H1 (cell line): ENCODE measurements at regions not wholly inside any gene's neighbourhood (a gene's known extent, or its start where the extent isn't known, plus 50 kb on each side); places are given as distances from the start of the nearest gene placed in this dataset.

Experiments
- CTCF ChIA-PET: fragments of 300-600 bp; sonication (Branson Sonifier 250); formaldehyde crosslinking; loops from one replicate; lab custom pipeline; 2021; ENCODE audit not compliant: partially characterized antibody; lab: Charles Lee
- POLR2A ChIA-PET: fragments of 300-600 bp; sonication (Branson Sonifier 250); formaldehyde crosslinking; loops from one replicate; lab custom pipeline; 2021; ENCODE audit warnings: inconsistent platforms; ENCODE audit not compliant: partially characterized antibody; lab: Charles Lee
- DNase-seq, 2 experiments: peaks; one replicate each; pipeline versions ENCODE4 v3.0.0 to v3.0.0-alpha.2; 2010 to 2022; ENCODE audit warnings: low spot score in 2 of 2, low read depth in 1 of 2, mixed read lengths in 1 of 2
- FAIRE-seq: peaks from 2 replicates; lab custom pipeline; 2011; peaks lifted over from hg19 to GRCh38; lab: Jason Lieb, UNC
- H2AFZ ChIP-seq: 2 replicates; pipeline ENCODE4 v1.8.1; 2012; ENCODE audit warnings: low read length, inconsistent platforms
- H2AK5ac ChIP-seq: 2 replicates; pipeline ENCODE4 v1.6.1; 2013; ENCODE audit warnings: low read depth, low read length
- H2BK120ac ChIP-seq: replicated peaks from 2 replicates; pipeline ENCODE3; 2013; ENCODE audit warnings: low read depth, low read length, inconsistent platforms
- H2BK12ac ChIP-seq: 2 replicates; pipeline ENCODE4 v1.6.1; 2013; ENCODE audit warnings: low read depth, low read length
- H2BK15ac ChIP-seq: 2 replicates; pipeline ENCODE4 v1.6.1; 2013; ENCODE audit warnings: low read length
- H2BK20ac ChIP-seq: 2 replicates; pipeline ENCODE4 v1.6.1; 2013; ENCODE audit warnings: low read length
- H2BK5ac ChIP-seq: 2 replicates; pipeline ENCODE4 v1.6.1; 2013; ENCODE audit warnings: low read depth, low read length
- H3K14ac ChIP-seq: 2 replicates; pipeline ENCODE4 v1.6.1; 2013; ENCODE audit warnings: inconsistent platforms; ENCODE audit not compliant: insufficient read length
- H3K18ac ChIP-seq: 2 replicates; pipeline ENCODE4 v1.6.1; 2013; ENCODE audit warnings: low read length; ENCODE audit errors: extremely low read depth
- H3K23ac ChIP-seq: 2 replicates; pipeline ENCODE4 v1.6.1; 2013; ENCODE audit warnings: inconsistent platforms; ENCODE audit not compliant: insufficient read length
- H3K23me2 ChIP-seq: 2 replicates; pipeline ENCODE4 v1.6.1; 2013; ENCODE audit warnings: low read depth, low read length
- H3K27ac ChIP-seq: 2 replicates; pipeline ENCODE4 v1.6.1; 2011; ENCODE audit warnings: low read depth, low read length, inconsistent platforms
- H3K27me3 ChIP-seq, 4 experiments: replicated peaks in 1 of 4; 1 replicate in 1 of 4; 2 replicates in 3 of 4; pipeline versions ENCODE4 v1.6.1 to v1.8.1; 2011 to 2013; ENCODE audit warnings: low read length in 3 of 4, mild to moderate bottlenecking in 3 of 4, inconsistent platforms in 2 of 4, mixed read lengths in 2 of 4, moderate library complexity in 1 of 4; ENCODE audit not compliant: control insufficient read depth in 3 of 4, insufficient read depth in 3 of 4; ENCODE audit errors: extremely low read depth in 1 of 4
- H3K36me3 ChIP-seq, 4 experiments: 2 replicates each; pipeline versions ENCODE4 v1.6.1 to v1.8.1; 2011 to 2013; ENCODE audit warnings: mild to moderate bottlenecking in 4 of 4, low read length in 3 of 4, moderate library complexity in 2 of 4, control low read depth in 1 of 4, inconsistent platforms in 1 of 4; ENCODE audit not compliant: insufficient read depth in 4 of 4, control insufficient read depth in 2 of 4
- H3K4ac ChIP-seq: replicated peaks from 2 replicates; pipeline ENCODE3; 2013; ENCODE audit warnings: low read length, low read depth, mixed read lengths, inconsistent platforms; ENCODE audit not compliant: insufficient read length
- H3K4me1 ChIP-seq, 4 experiments: replicated peaks in 1 of 4; 1 replicate in 1 of 4; 2 replicates in 3 of 4; pipeline versions ENCODE4 v1.6.1 to v1.8.1; 2011 to 2013; ENCODE audit warnings: low read length in 3 of 4, inconsistent platforms in 2 of 4, mixed read lengths in 1 of 4; ENCODE audit not compliant: insufficient read depth in 4 of 4, control insufficient read depth in 3 of 4
- H3K4me2 ChIP-seq, 2 experiments: 2 replicates each; pipeline versions ENCODE4 v1.6.1 to v1.8.1; 2011 to 2013; ENCODE audit warnings: low read depth in 2 of 2, low read length in 2 of 2, control low read depth in 1 of 2, inconsistent platforms in 1 of 2, mild to moderate bottlenecking in 1 of 2; ENCODE audit not compliant: insufficient read depth in 1 of 2
- H3K4me3 ChIP-seq, 4 experiments: fragments of 200-600, 300-600 bp in 1 of 4; sonication (generic), shearing (Covaris generic), sonication (Bioruptor Twin) in 1 of 4; 2 replicates each; pipeline versions ENCODE4 v1.5.1 to v1.8.1; 2011 to 2016; ENCODE audit warnings: low read length in 4 of 4, low read depth in 3 of 4, control low read depth in 2 of 4, inconsistent platforms in 2 of 4, mild to moderate bottlenecking in 2 of 4, mixed read lengths in 1 of 4, moderate library complexity in 1 of 4; ENCODE audit not compliant: insufficient read depth in 2 of 4; ENCODE audit errors: extremely low read depth in 1 of 4
- H3K56ac ChIP-seq: replicated peaks from 2 replicates; pipeline ENCODE3; 2013; ENCODE audit warnings: low read depth, mild to moderate bottlenecking, mixed read lengths, low read length, inconsistent platforms; ENCODE audit not compliant: insufficient read length
- H3K79me1 ChIP-seq: 2 replicates; pipeline ENCODE4 v1.6.1; 2013; ENCODE audit warnings: low read depth, low read length, control low read depth
- H3K79me2 ChIP-seq, 2 experiments: 2 replicates each; pipeline versions ENCODE4 v1.6.1 to v1.8.1; 2012 to 2013; ENCODE audit warnings: low read length in 2 of 2, mild to moderate bottlenecking in 2 of 2, inconsistent platforms in 1 of 2; ENCODE audit not compliant: insufficient read depth in 2 of 2, control insufficient read depth in 1 of 2
- H3K9ac ChIP-seq, 4 experiments: replicated peaks in 1 of 4; 1 replicate in 1 of 4; 2 replicates in 3 of 4; pipeline versions ENCODE4 v1.6.1 to v1.8.1; 2011 to 2013; ENCODE audit warnings: low read depth in 3 of 4, low read length in 3 of 4, control low read depth in 2 of 4, mild to moderate bottlenecking in 2 of 4, moderate library complexity in 2 of 4, inconsistent platforms in 1 of 4; ENCODE audit errors: extremely low read depth in 1 of 4
- H3K9me3 ChIP-seq, 2 experiments: 2 replicates each; pipeline versions ENCODE4 v1.6.1 to v1.8.1; 2012 to 2013; ENCODE audit warnings: mild to moderate bottlenecking in 2 of 2, moderate library complexity in 2 of 2, control low read depth in 1 of 2, inconsistent platforms in 1 of 2, low read depth in 1 of 2, low read length in 1 of 2, mixed read lengths in 1 of 2; ENCODE audit not compliant: insufficient read depth in 2 of 2
- H4K20me1 ChIP-seq, 2 experiments: replicated peaks in 1 of 2; 2 replicates each; pipeline versions ENCODE3 to v1.8.1; 2011 to 2013; ENCODE audit warnings: inconsistent platforms in 2 of 2, low read length in 2 of 2, mild to moderate bottlenecking in 1 of 2; ENCODE audit not compliant: insufficient read depth in 2 of 2, control insufficient read depth in 1 of 2
- H4K5ac ChIP-seq: 2 replicates; pipeline ENCODE4 v1.6.1; 2013; ENCODE audit warnings: low read length, low read depth, mixed read lengths, inconsistent platforms; ENCODE audit not compliant: insufficient read length
- H4K8ac ChIP-seq: 2 replicates; pipeline ENCODE4 v1.8.0; 2013; ENCODE audit warnings: mild to moderate bottlenecking, moderate library complexity, low read length, inconsistent platforms; ENCODE audit not compliant: insufficient read depth; ENCODE audit errors: extremely low read depth
- H4K91ac ChIP-seq: replicated peaks from 2 replicates; pipeline ENCODE3; 2013; ENCODE audit warnings: low read length, mixed read lengths, inconsistent platforms; ENCODE audit not compliant: insufficient read length
- CHD2 ChIP-seq: IDR thresholded peaks from 2 replicates; pipeline ENCODE4 v1.6.1; 2012; ENCODE audit warnings: low read length, improper control_type of control experiment
- CTCF ChIP-seq, 3 experiments: IDR thresholded peaks; 1 replicate in 2 of 3; 2 replicates in 1 of 3; pipeline versions ENCODE4 v1.5.1 to v1.6.1; 2011; ENCODE audit warnings: low read length in 3 of 3, mild to moderate bottlenecking in 3 of 3, inconsistent platforms in 2 of 3, low read depth in 1 of 3, moderate library complexity in 1 of 3; ENCODE audit not compliant: insufficient read depth in 1 of 3; ENCODE audit errors: control extremely low read depth in 1 of 3
- GTF2F1 ChIP-seq: IDR thresholded peaks from 2 replicates; pipeline ENCODE4 v1.6.1; 2012; ENCODE audit warnings: low read depth, low read length, improper control_type of control experiment, borderline replicate concordance
- KDM5A ChIP-seq: fragments of 200-600 bp; IDR thresholded peaks from 2 replicates; pipeline ENCODE4 v1.7.1; 2012; ENCODE audit warnings: mild to moderate bottlenecking, low read length, inconsistent platforms, mixed read lengths
- POLR2A ChIP-seq, 2 experiments: IDR thresholded peaks; 1 replicate in 1 of 2; 2 replicates in 1 of 2; pipeline ENCODE4 v1.6.1; 2011; ENCODE audit warnings: low read depth in 2 of 2, low read length in 2 of 2, mild to moderate bottlenecking in 2 of 2; ENCODE audit errors: control extremely low read depth in 1 of 2
- RAD21 ChIP-seq, 2 experiments: IDR thresholded peaks in 1 of 2; conservative IDR thresholded peaks in 1 of 2; 2 replicates each; pipeline ENCODE4 v1.6.1; 2011; ENCODE audit warnings: low read depth in 2 of 2, low read length in 2 of 2, improper control_type of control experiment in 1 of 2, inconsistent platforms in 1 of 2, mild to moderate bottlenecking in 1 of 2, moderate library complexity in 1 of 2
- RFX5 ChIP-seq: IDR thresholded peaks from 2 replicates; pipeline ENCODE4 v1.6.1; 2011; ENCODE audit warnings: low read depth, low read length, improper control_type of control experiment, borderline replicate concordance
- RNF2 ChIP-seq: fragments of 200-900, 300-1000 bp; sonication (generic); IDR thresholded peaks from 2 replicates; pipeline ENCODE4 v1.7.1; 2016; ENCODE audit warnings: borderline replicate concordance, low read depth, mild to moderate bottlenecking, antibody characterized with exemption, low read length; ENCODE audit not compliant: poor library complexity, severe bottlenecking; ENCODE audit errors: missing control alignments
- TAF7 ChIP-seq: optimal IDR thresholded peaks from 2 replicates; pipeline ENCODE3; 2011; ENCODE audit warnings: low read depth, mild to moderate bottlenecking, inconsistent platforms, low read length, moderate library complexity, borderline replicate concordance
- TEAD4 ChIP-seq: IDR thresholded peaks from 2 replicates; pipeline ENCODE4 v1.6.1; 2012; ENCODE audit warnings: low read depth, low read length, inconsistent platforms, mixed read lengths
- WGBS, 2 experiments: shearing (Covaris generic) in 1 of 2; methylation state at CpG; one replicate each; pipeline versions ENCODE4 v1.1.6 to v1.1.7; 2013 to 2015; ENCODE audit warnings: low lambda C conversion rate in 2 of 2, mixed read lengths in 2 of 2, inconsistent platforms in 1 of 2, low coverage in 1 of 2, missing lambda C conversion rate in 1 of 2; ENCODE audit not compliant: insufficient replicate concordance in 2 of 2, insufficient coverage in 1 of 2, insufficient read length in 1 of 2; ENCODE audit errors: extremely low coverage in 1 of 2, missing lambda C conversion rate in 1 of 2; 5-methylcytosine and 5-hydroxymethylcytosine counted together

- CTCF ChIA-PET, result interaction anchor here (0.6 to 1.7 kb wide), 11 partner anchors 8 to 670 kb away, joined by 3 to 8 read pairs (median 3); no protein-coding TSS in a partner anchor
- peak; percentile 90 for FAIRE-seq
- no peak overlapping the region for H3K56ac ChIP-seq
- TF ChIP-seq TEAD4 (0 out of 2 replicates have a peak, but pooled peaks have one; percentile 21), CHD2 (no peak), RNF2 (no peak), GTF2F1 (0 out of 2 replicates have a peak, but pooled peaks have one; percentile 32), RAD21 (IDR thresholded peaks at IDR 0.05 in 1 of 2, conservative IDR thresholded peaks at IDR 0.05 in 1 of 2; ENCODE audit: low read depth in 2 of 2, low read length in 2 of 2) (peak; percentile 94 to 98), TAF7 (no peak), RFX5 (peak; percentile 58), CTCF (IDR thresholded peaks at IDR 0.05; ENCODE audit: control extremely low read depth in 1 of 3, insufficient read depth in 1 of 3, low read depth in 1 of 3, low read length in 3 of 3) (peak; percentile 20 to 72 (median 65)), POLR2A (IDR thresholded peaks at IDR 0.05; ENCODE audit: control extremely low read depth in 1 of 2, low read depth in 2 of 2, low read length in 2 of 2) (no peak), KDM5A (no peak)
Measured at GRCh38 chrX:74015379-74016019, 163.0 kb upstream of the XIST start.

More at GRCh38 chrX:74015379-74016019, 163.0 kb upstream of the XIST start:
- H3K4me3 ChIP-seq, result no peak overlapping the region
- no peaks in the 10 kb centered on the region; a peak in 1 of 8 replicates for H3K36me3 ChIP-seq
- no peak overlapping the region for H4K8ac ChIP-seq
- H2BK15ac ChIP-seq, result no peak overlapping the region
- H2AFZ ChIP-seq, result no peak overlapping the region
- peak; percentile 13 to 55 for DNase-seq
- no peak overlapping the region for H3K4me2 ChIP-seq
- no peaks in the 10 kb centered on the region for H3K23me2 ChIP-seq
- H3K4me1 ChIP-seq, result no peaks in the 10 kb centered on the region
- POLR2A ChIA-PET, result no interaction called here
- H3K79me1 ChIP-seq, result no peaks in the 10 kb centered on the region
- no peak overlapping the region for H4K5ac ChIP-seq
- 49% methylated on average over 7 of the region's 7 CpGs; no CpG with 5 or more reads in 1 of the 2 experiments for whole genome bisulfite sequencing, 2 experiments
- no peak overlapping the region for H3K4ac ChIP-seq
- H4K20me1 ChIP-seq, result no peaks in the 10 kb centered on the region
- H2BK20ac ChIP-seq, result no peak overlapping the region; the same call in 1 of the 2 replicates
- H2BK120ac ChIP-seq, result no peak overlapping the region
- H2BK12ac ChIP-seq, result no peak overlapping the region
- H3K27me3 ChIP-seq, result no peaks in the 10 kb centered on the region
- H3K27ac ChIP-seq, result no peak overlapping the region
- H2BK5ac ChIP-seq, result no peak overlapping the region
- no peak overlapping the region for H3K14ac ChIP-seq
- peaks cover 1 to 3% of the 10 kb centered on the region in 2 experiments; a peak in 1 of 4 replicates for H3K9me3 ChIP-seq
- H3K23ac ChIP-seq, result no peak overlapping the region
- no peak overlapping the region for H4K91ac ChIP-seq
- H2AK5ac ChIP-seq, result no peak overlapping the region
- no peak overlapping the region for H3K9ac ChIP-seq
- no peak overlapping the region for H3K18ac ChIP-seq
- no peaks in the 10 kb centered on the region for H3K79me2 ChIP-seq
